ENCODE measurements at regions not wholly inside any gene's neighbourhood (a gene's known extent, or its start where the extent isn't known, plus 50 kb on each side); places are given as distances from the start of the nearest gene placed in this dataset.

GRCh38 chr10:124301736-124302135 lies 117.0 kb downstream of the OAT start:
- H3K27ac Mint-ChIP-seq: no peak overlapping the region
- H3K9me3 Mint-ChIP-seq: peaks cover 30% of the 10 kb centered on the region
- DNase-seq (ENCODE audit: low spot score): no peak

GRCh38 chr10:124300735-124301134 lies 118.0 kb downstream of the OAT start:
- no peak overlapping the region for H3K4me3 Mint-ChIP-seq
- no peak for ATAC-seq
- no peaks in the 10 kb centered on the region for H3K4me1 Mint-ChIP-seq
- ChIA-PET CTCF (interaction anchor here (1.5 to 1.9 kb wide), 2 partner anchors 88 to 103 kb away, joined by 4 to 8 read pairs; no protein-coding TSS in a partner anchor), POLR2A (no interaction called here)
- peaks cover 9% of the 10 kb centered on the region for H3K27me3 Mint-ChIP-seq (ENCODE audit: low read depth)
- TF ChIP-seq NR3C1 (CRISPR knock-in tag; conservative IDR thresholded peaks at IDR 0.05; ENCODE audit: low read depth) (no peak), NR2C2 (CRISPR knock-in tag; IDR thresholded peaks at IDR 0.05) (no peak), ZNF416 (CRISPR knock-in tag; IDR thresholded peaks at IDR 0.05) (no peak), FOXJ3 (CRISPR knock-in tag; IDR thresholded peaks at IDR 0.05; ENCODE audit: borderline replicate concordance) (no peak), RORB (CRISPR knock-in tag; IDR thresholded peaks at IDR 0.05) (no peak), ZSCAN18 (CRISPR knock-in tag; IDR thresholded peaks at IDR 0.05) (no peak)
- H3K27ac Mint-ChIP-seq: no peak overlapping the region
- H3K9me3 Mint-ChIP-seq: peaks cover 30% of the 10 kb centered on the region
- H3K36me3 Mint-ChIP-seq: peaks cover 14% of the 10 kb centered on the region
- DNase-seq (ENCODE audit: low spot score): no peak

More at GRCh38 chr10:124301736-124302135, 117.0 kb downstream of the OAT start:
- Mint-ChIP-seq H3K27me3 (ENCODE audit: low read depth) (peaks cover 9% of the 10 kb centered on the region), H3K4me3 (no peak overlapping the region), H3K4me1 (no peaks in the 10 kb centered on the region), H3K36me3 (peaks cover 14% of the 10 kb centered on the region)
- ChIA-PET CTCF (interaction anchor here (1.9 kb wide), 1 partner anchor 87 kb away, joined by 8 read pairs; no protein-coding TSS in a partner anchor), POLR2A (no interaction called here)
- TF ChIP-seq ERG (CRISPR knock-in tag; IDR thresholded peaks at IDR 0.05) (no peak), ZNF416 (CRISPR knock-in tag; IDR thresholded peaks at IDR 0.05) (no peak), TCF7 (CRISPR knock-in tag; IDR thresholded peaks at IDR 0.05; ENCODE audit: low read depth) (no peak), ZBTB43 (CRISPR knock-in tag; IDR thresholded peaks at IDR 0.05) (no peak), SP1 (CRISPR knock-in tag; conservative IDR thresholded peaks at IDR 0.05) (no peak), GTF2I (CRISPR knock-in tag; conservative IDR thresholded peaks at IDR 0.05) (no peak), HMGXB4 (CRISPR knock-in tag; IDR thresholded peaks at IDR 0.05) (no peak), ZSCAN18 (CRISPR knock-in tag; IDR thresholded peaks at IDR 0.05) (no peak), MYBL2 (CRISPR knock-in tag; IDR thresholded peaks at IDR 0.05) (no peak), FOXJ3 (CRISPR knock-in tag; IDR thresholded peaks at IDR 0.05; ENCODE audit: borderline replicate concordance) (no peak), IRF2 (CRISPR knock-in tag; IDR thresholded peaks at IDR 0.05; ENCODE audit: borderline replicate concordance, low read depth) (no peak), ZNF219 (CRISPR knock-in tag; IDR thresholded peaks at IDR 0.05; ENCODE audit: borderline replicate concordance) (no peak), E2F4 (CRISPR knock-in tag; IDR thresholded peaks at IDR 0.05; ENCODE audit: borderline replicate concordance, low read depth) (no peak), JAZF1 (CRISPR knock-in tag; IDR thresholded peaks at IDR 0.05) (no peak), NFYB (CRISPR knock-in tag; conservative IDR thresholded peaks at IDR 0.05; ENCODE audit: low read depth) (no peak), HMGA2 (CRISPR knock-in tag; IDR thresholded peaks at IDR 0.05) (no peak)
- ATAC-seq: no peak

All from WTC11 (cell line).